Naive thymus-derived CD4-positive, alpha-beta T cell (primary cell): ENCODE measurements at regions not wholly inside any gene's neighbourhood (a gene's known extent, or its start where the extent isn't known, plus 50 kb on each side); places are given as distances from the start of the nearest gene placed in this dataset.

Source experiments
- ATAC-seq: fragments of 150-1000 bp; cut with Tn5 transposase; 2 replicates; pipeline ENCODE4 v1.10.0; 2021; ENCODE audit warnings: mild to moderate bottlenecking, moderate library complexity
- CTCF ChIA-PET: fragments of 350-600 bp; sonication (Branson Sonifier 250); formaldehyde crosslinking; loops from one replicate; lab custom pipeline; 2021; ENCODE audit warnings: antibody characterized with exemption; lab: Charles Lee
- POLR2A ChIA-PET: fragments of 350-600 bp; sonication (Branson Sonifier 250); formaldehyde crosslinking; loops from one replicate; lab custom pipeline; 2021; ENCODE audit warnings: antibody characterized with exemption, inconsistent platforms; lab: Charles Lee
- DNase-seq, 9 donors: peaks; one replicate each; pipeline versions ENCODE4 v3.0.0 to v3.0.0-alpha.2; 2020 to 2022; ENCODE audit warnings: mixed read lengths in 1 of 9
- H3K27ac ChIP-seq: one replicate; pipeline ENCODE4 v1.7.0; 2013; ENCODE audit warnings: mild to moderate bottlenecking, low read depth, low read length, moderate library complexity
- H3K27me3 ChIP-seq, 2 donors: one replicate each; pipeline ENCODE4 v1.7.0; 2013; ENCODE audit warnings: low read length in 2 of 2, mild to moderate bottlenecking in 2 of 2, moderate library complexity in 2 of 2; ENCODE audit not compliant: control insufficient read depth in 2 of 2, insufficient read depth in 2 of 2
- H3K36me3 ChIP-seq, 3 experiments: 1 replicate in 2 of 3; 2 replicates in 1 of 3; pipeline ENCODE4 v1.7.0; 2013; ENCODE audit warnings: low read length in 3 of 3, mild to moderate bottlenecking in 3 of 3, moderate library complexity in 1 of 3; ENCODE audit not compliant: insufficient read depth in 3 of 3, control insufficient read depth in 2 of 3
- H3K4me1 ChIP-seq, 2 donors: one replicate each; pipeline ENCODE4 v1.7.0; 2013; ENCODE audit warnings: low read length in 2 of 2, mild to moderate bottlenecking in 2 of 2, moderate library complexity in 1 of 2; ENCODE audit not compliant: control insufficient read depth in 2 of 2, insufficient read depth in 2 of 2
- H3K4me3 ChIP-seq: 2 replicates; pipeline ENCODE4 v1.7.0; 2013; ENCODE audit warnings: mild to moderate bottlenecking, low read length
- H3K9me3 ChIP-seq, 3 experiments: 1 replicate in 2 of 3; 2 replicates in 1 of 3; pipeline ENCODE4 v1.7.0; 2013; ENCODE audit warnings: low read length in 3 of 3; ENCODE audit not compliant: control insufficient read depth in 2 of 3
- H3K27ac Mint-ChIP-seq, 9 donors: one replicate each; pipeline ENCODE4 v1.8.0; 2020 to 2022; ENCODE audit warnings: mixed read lengths in 9 of 9, mild to moderate bottlenecking in 8 of 9, moderate library complexity in 5 of 9, inconsistent platforms in 2 of 9
- H3K27me3 Mint-ChIP-seq, 5 donors: one replicate each; pipeline ENCODE4 v1.8.0; 2021 to 2022; ENCODE audit warnings: mixed read lengths in 5 of 5, mild to moderate bottlenecking in 1 of 5
- H3K36me3 Mint-ChIP-seq, 5 donors: one replicate each; pipeline ENCODE4 v1.8.0; 2020 to 2022; ENCODE audit warnings: mixed read lengths in 5 of 5, mild to moderate bottlenecking in 3 of 5, inconsistent platforms in 1 of 5
- H3K4me1 Mint-ChIP-seq, 7 donors: one replicate each; pipeline ENCODE4 v1.8.0; 2020 to 2022; ENCODE audit warnings: mixed read lengths in 7 of 7, mild to moderate bottlenecking in 3 of 7, inconsistent platforms in 1 of 7
- H3K4me3 Mint-ChIP-seq, 10 donors: one replicate each; pipeline ENCODE4 v1.8.0; 2020 to 2022; ENCODE audit warnings: mild to moderate bottlenecking in 10 of 10, mixed read lengths in 10 of 10, moderate library complexity in 6 of 10, inconsistent platforms in 2 of 10
- H3K9me3 Mint-ChIP-seq, 11 donors: one replicate each; pipeline ENCODE4 v1.8.0; 2020 to 2022; ENCODE audit warnings: mixed read lengths in 11 of 11, mild to moderate bottlenecking in 4 of 11, inconsistent platforms in 1 of 11, moderate library complexity in 1 of 11
- intact Hi-C, 2 donors: fragments of 100-400 bp; cut with micrococcal nuclease; formaldehyde crosslinking; loops; one replicate each; pipeline ENCODE4 v1.15.1; 2023

DNA sequence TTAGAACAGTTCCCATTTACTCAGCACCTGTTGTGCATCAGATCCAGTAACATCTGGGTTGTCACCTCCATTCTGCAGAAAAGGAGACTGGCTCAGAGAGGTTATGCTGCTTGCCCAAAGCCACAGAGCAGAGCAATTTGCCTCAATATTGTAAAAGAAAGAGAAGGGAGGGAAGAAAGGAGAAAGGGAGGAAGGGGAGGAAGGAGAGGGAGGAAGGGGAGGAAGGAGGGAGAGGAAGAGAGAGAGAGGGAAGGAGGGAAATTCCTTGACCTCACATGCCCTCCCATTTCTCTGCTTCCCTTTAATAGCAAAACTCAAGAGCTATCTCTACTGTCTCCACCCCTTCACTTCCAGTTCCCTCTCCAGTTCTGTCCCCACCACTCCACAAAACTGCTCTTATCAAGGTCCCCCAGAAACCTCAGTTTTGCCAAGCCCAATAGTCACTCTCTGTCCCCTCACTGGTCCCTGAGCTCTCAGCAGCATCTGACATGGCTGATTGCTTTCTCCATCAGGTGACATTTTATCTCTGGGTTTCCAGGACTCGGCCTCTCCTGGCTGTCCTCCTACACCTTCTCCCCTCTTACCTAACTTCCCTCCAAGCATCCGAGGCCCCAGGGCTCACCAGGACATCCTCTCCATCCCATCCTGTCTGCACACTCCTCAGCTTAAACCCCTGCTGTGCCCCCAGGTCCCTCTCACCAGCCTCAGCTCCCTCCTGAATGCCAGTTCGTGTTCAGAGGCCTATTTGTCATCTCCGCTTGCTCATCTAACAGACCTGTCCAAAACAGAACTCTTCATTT, 104.7 kb upstream of the LINGO1 start:
- Histone ChIP-seq H3K4me3 (no peak overlapping the region), H3K27ac (no peak overlapping the region), H3K4me1 (no peaks in the 10 kb centered on the region), H3K9me3 (no peaks in the 10 kb centered on the region), H3K27me3 (no peaks in the 10 kb centered on the region), H3K36me3 (no peaks in the 10 kb centered on the region)
- Mint-ChIP-seq H3K4me3 (no peak overlapping the region), H3K36me3 (no peaks in the 10 kb centered on the region), H3K27me3 (peaks cover 0 to 30% (median 16%) of the 10 kb centered on the region in 5 donors), H3K9me3 (peaks cover 0 to 1% (median 0%) of the 10 kb centered on the region in 11 donors), H3K4me1 (peaks cover 0 to 1% (median 0%) of the 10 kb centered on the region in 7 donors), H3K27ac (no peak overlapping the region)
- DNase-seq (no peak), ATAC-seq (no peak)
- ChIA-PET CTCF (no interaction called here), POLR2A (no interaction called here)
- intact Hi-C loops = no loop called here

DNA sequence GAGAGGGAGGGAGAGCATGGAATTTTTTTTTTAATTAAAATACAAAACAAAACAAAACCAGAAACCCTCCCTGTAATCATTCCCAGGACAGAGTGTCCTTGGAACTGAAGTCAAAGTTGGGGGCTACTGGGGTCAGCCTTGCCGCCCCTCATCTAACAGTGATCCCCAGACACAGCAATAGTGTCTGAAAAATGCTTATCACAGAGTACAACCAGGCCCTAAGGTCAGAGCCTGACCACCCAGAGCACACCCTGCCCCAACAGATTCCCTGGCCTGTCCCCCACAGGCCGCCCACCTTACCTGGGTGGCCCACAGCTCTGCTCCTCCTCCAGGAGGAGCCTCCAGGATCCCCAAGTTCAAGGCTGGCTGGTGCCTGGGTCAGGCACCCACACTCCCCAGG, 101.6 kb upstream of the LINGO1 start:
- Mint-ChIP-seq H3K27me3 (peaks cover 0 to 22% (median 13%) of the 10 kb centered on the region in 5 donors), H3K4me1 (peaks cover 0 to 1% (median 0%) of the 10 kb centered on the region in 7 donors), H3K4me3 (no peak overlapping the region), H3K36me3 (no peaks in the 10 kb centered on the region), H3K9me3 (no peaks in the 10 kb centered on the region), H3K27ac (no peak overlapping the region)
- no peaks in the 10 kb centered on the region for H3K27me3 ChIP-seq
- no peaks in the 10 kb centered on the region for H3K36me3 ChIP-seq
- H3K4me3 ChIP-seq = no peak overlapping the region
- no peak overlapping the region for H3K27ac ChIP-seq
- ChIA-PET CTCF (no interaction called here), POLR2A (no interaction called here)
- ATAC-seq (no peak), DNase-seq (no peak)
- no peaks in the 10 kb centered on the region for H3K9me3 ChIP-seq
- intact Hi-C loops = no loop called here
- no peaks in the 10 kb centered on the region for H3K4me1 ChIP-seq

GRCh38 chr15:77733579-77734300, 101.0 kb upstream of the LINGO1 start:
- ATAC-seq (no peak), DNase-seq (no peak)
- Histone ChIP-seq H3K9me3 (no peaks in the 10 kb centered on the region), H3K4me1 (no peaks in the 10 kb centered on the region), H3K36me3 (no peaks in the 10 kb centered on the region), H3K27me3 (no peaks in the 10 kb centered on the region), H3K4me3 (no peak overlapping the region), H3K27ac (no peak overlapping the region)
- no peaks in the 10 kb centered on the region for H3K9me3 Mint-ChIP-seq
- peaks cover 0 to 20% (median 11%) of the 10 kb centered on the region in 5 donors for H3K27me3 Mint-ChIP-seq
- intact Hi-C loops = no loop called here
- H3K27ac Mint-ChIP-seq = no peak overlapping the region
- POLR2A ChIA-PET = no interaction called here
- H3K4me3 Mint-ChIP-seq = no peak overlapping the region
- CTCF ChIA-PET = no interaction called here
- peaks cover 0 to 1% (median 0%) of the 10 kb centered on the region in 7 donors for H3K4me1 Mint-ChIP-seq
- H3K36me3 Mint-ChIP-seq = no peaks in the 10 kb centered on the region

DNA sequence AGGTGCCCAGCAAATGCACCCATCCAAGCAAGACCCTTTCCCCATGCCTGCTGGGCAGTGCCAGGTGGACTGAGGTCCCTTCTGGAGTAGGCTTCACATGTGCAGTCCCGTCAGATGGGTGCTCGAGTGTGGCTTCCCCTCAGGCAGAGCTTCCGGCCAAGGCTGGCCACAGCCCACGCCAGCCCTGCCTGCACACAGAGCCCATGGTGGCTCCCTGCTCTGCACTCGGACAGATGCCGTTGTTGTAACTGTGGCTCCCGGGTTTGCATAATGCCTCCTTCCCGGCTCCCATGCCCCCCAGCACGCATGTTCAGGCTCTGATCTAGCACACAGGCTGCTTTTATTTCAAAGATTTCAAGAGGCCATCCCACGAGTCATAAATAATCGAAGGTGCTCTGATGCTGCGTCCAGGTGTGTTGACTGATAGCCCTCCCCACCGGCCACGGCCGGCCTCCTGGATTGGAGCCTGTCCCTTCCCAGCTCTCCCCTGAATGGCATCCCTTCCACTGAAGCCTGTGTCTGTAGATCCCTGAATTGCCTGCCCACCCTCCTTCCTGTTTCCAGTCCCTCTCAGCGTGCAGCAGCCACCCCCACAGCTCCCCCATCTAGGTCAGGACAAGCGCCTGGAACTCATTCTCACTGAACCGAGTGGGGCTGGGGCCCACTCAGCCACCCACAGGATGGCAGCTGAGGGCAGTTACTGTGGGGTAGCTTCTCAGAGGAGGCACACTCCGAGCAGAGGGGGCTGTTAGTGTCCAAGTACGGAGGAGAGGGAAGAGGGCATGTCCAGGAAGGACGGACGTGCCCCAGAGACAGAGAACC, 100.0 kb upstream of the LINGO1 start:
- Histone ChIP-seq H3K9me3 (no peaks in the 10 kb centered on the region), H3K4me1 (no peaks in the 10 kb centered on the region), H3K27ac (no peak overlapping the region), H3K27me3 (no peaks in the 10 kb centered on the region), H3K36me3 (no peaks in the 10 kb centered on the region), H3K4me3 (no peak overlapping the region)
- intact Hi-C loops = no loop called here
- Mint-ChIP-seq H3K27me3 (peaks cover 0 to 14% (median 6%) of the 10 kb centered on the region in 5 donors), H3K36me3 (no peaks in the 10 kb centered on the region), H3K4me3 (no peak overlapping the region), H3K4me1 (peaks cover 0 to 1% (median 0%) of the 10 kb centered on the region in 7 donors), H3K9me3 (no peaks in the 10 kb centered on the region), H3K27ac (no peak overlapping the region)
- DNase-seq (no peak), ATAC-seq (no peak)
- POLR2A ChIA-PET = no interaction called here
- CTCF ChIA-PET = no interaction called here

DNA sequence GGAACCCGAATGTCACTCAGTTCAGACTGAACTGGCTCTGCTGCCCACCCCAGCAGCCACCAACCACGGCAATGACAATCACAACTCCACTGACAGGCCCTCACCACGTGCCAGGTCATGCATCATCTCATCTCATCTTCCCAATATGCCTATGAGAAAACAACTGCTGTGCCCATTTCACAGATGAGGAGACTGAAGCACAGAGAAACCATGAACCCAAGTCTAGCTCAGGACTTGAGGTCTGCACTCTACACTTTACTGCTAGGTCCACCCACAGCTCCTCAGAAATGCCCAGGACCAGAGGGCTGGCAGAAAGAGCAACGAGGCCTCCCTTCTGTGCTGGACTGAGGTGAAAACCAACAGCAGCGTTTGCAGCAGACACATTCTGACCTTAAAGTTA, 99.2 kb upstream of the LINGO1 start:
- Mint-ChIP-seq H3K27me3 (peaks cover 0 to 14% (median 3%) of the 10 kb centered on the region in 5 donors), H3K4me1 (peaks cover 0 to 1% (median 0%) of the 10 kb centered on the region in 7 donors), H3K36me3 (no peaks in the 10 kb centered on the region), H3K27ac (no peak overlapping the region), H3K4me3 (no peak overlapping the region), H3K9me3 (no peaks in the 10 kb centered on the region)
- Histone ChIP-seq H3K27me3 (no peaks in the 10 kb centered on the region), H3K4me3 (no peak overlapping the region), H3K36me3 (no peaks in the 10 kb centered on the region), H3K4me1 (no peaks in the 10 kb centered on the region), H3K27ac (no peak overlapping the region), H3K9me3 (no peaks in the 10 kb centered on the region)
- intact Hi-C loops = no loop called here
- ATAC-seq (no peak), DNase-seq (no peak)
- POLR2A ChIA-PET = no interaction called here
- CTCF ChIA-PET = no interaction called here

DNA sequence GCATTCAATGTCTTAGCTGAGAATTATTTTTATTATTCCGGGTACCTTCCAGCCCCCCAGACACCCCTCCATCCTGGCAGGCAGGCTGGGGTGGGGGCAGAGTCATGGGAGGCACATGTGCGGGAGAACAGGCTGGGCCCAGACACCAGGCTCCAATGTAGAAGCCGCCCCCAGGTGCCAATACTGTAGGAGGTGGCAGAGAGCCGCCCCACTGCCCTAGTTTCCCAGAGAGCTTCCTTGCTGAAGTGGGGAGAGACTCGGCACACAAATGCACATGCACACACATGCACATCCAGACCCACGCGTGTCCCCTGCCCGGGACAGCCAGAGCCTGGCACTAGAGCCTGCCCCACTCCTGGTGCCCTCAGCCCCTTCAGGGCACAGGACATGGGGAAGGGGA, 98.4 kb upstream of the LINGO1 start:
- no peak for ATAC-seq
- peaks cover 0 to 1% (median 0%) of the 10 kb centered on the region in 7 donors for H3K4me1 Mint-ChIP-seq
- no peaks in the 10 kb centered on the region for H3K36me3 Mint-ChIP-seq
- CTCF ChIA-PET = no interaction called here
- H3K9me3 Mint-ChIP-seq = no peaks in the 10 kb centered on the region
- DNase-seq = no peak
- no peak overlapping the region for H3K27ac Mint-ChIP-seq
- H3K27me3 ChIP-seq = no peaks in the 10 kb centered on the region
- POLR2A ChIA-PET = no interaction called here
- H3K27ac ChIP-seq = no peak overlapping the region
- H3K4me1 ChIP-seq = no peaks in the 10 kb centered on the region
- H3K27me3 Mint-ChIP-seq = peaks cover 0 to 14% (median 2%) of the 10 kb centered on the region in 5 donors
- no peaks in the 10 kb centered on the region for H3K36me3 ChIP-seq
- no peaks in the 10 kb centered on the region for H3K9me3 ChIP-seq
- H3K4me3 Mint-ChIP-seq = no peak overlapping the region
- intact Hi-C loops = no loop called here
- H3K4me3 ChIP-seq = no peak overlapping the region
